Right lung (tissue), 2 donors: ENCODE measurements at regions not wholly inside any gene's neighbourhood (a gene's known extent, or its start where the extent isn't known, plus 50 kb on each side); places are given as distances from the start of the nearest gene placed in this dataset.
"Not testable (repeated sequence)": the region's sequence is repeated elsewhere in the genome, so short reads cannot be mapped to it uniquely, and the experiment has no call there.

Experiments used
- DNase-seq, 2 donors: peaks; one replicate each; pipeline ENCODE4 v3.0.0-alpha.2; 2013

DNA sequence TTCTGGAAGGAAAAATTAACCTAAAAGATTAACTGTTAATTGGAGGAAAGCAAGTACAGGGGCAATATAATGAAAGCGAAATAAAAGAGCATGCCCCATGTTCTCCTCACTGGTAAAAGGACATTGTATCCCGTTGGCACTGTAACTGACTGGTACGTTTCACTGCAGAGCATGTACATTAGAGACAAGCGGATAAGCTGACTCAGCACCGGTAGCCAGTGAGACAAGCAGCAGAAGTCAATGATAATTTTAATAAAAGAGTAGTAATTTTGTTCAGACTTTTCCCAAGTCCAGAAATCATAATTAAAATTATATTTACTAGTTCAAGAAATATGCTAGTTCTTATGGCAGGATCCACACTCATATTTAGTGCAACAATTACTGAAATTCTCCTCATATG, 161.5 kb upstream of the VWC2 start:
- no peak for DNase-seq

DNA sequence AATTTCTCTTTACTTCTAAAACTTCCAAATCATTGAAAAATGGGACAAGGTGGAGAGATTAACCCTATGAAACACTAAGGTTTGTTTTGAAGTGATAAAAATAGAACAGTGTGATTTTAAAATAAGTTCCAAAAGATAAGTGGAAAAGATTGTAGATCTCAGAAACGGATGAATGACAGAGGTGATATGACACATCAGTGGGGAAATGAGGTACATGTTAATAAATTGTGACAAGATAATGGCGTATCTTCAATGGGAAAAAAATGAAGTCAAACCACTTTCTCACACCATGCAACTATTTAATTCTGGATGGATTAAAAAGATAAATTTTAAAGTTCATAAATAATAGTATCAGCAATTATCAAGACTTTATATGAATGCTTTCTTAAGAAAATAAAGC, 159.7 kb upstream of the VWC2 start:
- DNase-seq: no peak

- not testable (repeated sequence) for DNase-seq
These were observed 158.5 kb upstream of the VWC2 start for GRCh38 chr7:49614974-49615373.

- no peak for DNase-seq
These were observed 155.4 kb upstream of the VWC2 start for GRCh38 chr7:49618028-49618427.

DNA sequence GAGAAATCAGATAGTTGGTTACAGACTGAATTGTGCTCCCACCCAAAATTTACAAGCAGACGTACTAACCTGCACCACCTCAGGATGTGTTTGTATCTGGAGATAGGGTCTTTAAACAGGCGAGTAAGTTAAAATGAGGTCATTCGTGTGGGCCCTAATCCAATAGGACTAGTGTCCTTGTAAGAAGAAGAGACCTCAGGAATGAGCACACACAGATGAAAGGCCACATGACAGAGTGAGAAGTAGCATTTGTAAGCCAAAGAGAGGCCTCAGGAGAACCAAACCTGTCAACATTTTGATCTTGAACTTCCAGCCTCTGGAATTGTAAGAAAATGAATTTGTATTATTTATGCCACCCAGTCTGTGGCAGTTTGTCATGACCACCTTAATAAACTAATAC, 149.5 kb upstream of the VWC2 start:
- DNase-seq: no peak

- DNase-seq: no peak
These were observed 148.8 kb upstream of the VWC2 start for GRCh38 chr7:49624611-49625010.

DNA sequence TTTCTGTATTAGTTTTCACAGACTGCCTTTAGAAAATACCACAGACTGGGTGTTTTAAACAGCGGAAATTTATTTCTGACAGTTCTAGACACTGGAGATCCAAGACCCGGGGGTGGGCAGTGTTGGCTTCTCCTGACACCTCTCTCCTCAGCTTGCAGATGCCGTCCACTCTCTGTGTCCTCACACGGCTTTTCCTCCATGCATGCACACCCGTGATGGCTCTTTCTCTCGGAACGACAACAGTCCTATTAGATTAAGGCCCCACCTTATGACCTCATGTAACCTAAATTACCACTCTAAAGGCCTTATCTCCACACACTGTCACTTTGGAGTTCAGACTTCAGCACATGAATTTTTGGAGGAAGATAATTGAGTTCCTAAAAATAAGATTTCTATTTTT, 142.9 kb upstream of the VWC2 start:
- DNase-seq: no peak

GRCh38 chr7:49631071-49631815, 142.2 kb upstream of the VWC2 start:
- DNase-seq: no peak

- DNase-seq: no peak
These were observed 141.5 kb upstream of the VWC2 start for GRCh38 chr7:49631960-49632359.

GRCh38 chr7:49635800-49636199, 137.6 kb upstream of the VWC2 start:
- no peak for DNase-seq

DNA sequence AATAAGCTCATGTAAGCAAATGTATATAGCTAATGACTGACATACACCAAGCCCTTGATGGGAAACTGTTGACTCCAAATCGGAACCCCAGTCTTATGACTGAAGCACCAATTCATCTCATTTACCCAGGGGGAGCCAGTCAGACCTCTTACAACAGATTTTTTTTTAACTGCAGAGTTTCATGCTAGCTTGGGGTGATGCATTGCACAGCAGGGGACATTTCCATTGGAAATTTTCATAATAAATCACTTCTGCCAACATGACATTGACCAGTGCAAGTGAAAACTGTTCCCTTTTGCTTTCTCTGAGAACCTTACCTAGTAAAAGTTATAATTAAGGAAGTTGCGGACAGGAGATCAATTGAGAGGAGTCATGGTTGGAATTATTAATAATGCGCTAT, 137.0 kb upstream of the VWC2 start:
- no peak for DNase-seq

DNA sequence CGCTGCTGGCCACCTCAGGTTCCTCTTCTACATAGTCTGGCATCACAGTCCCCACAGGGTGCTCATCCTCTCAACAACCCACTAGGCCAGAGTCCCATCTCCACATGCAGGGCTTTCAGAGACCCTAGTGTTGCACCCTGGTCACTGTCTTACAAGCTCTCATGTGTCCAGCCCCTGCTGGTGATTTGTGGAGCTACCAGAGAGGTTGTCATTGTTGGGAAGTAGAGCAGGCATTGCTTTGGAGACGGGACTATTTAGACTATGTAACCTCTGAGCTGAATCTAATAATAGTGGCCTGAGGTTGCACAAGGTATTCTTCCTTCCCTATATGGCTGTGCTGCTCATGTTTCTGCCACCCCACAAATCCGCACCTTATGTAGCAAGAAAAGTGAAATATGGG, 135.3 kb upstream of the VWC2 start:
- no peak for DNase-seq

- DNase-seq: no peak
These were observed 134.3 kb upstream of the VWC2 start for GRCh38 chr7:49639068-49639593.

- DNase-seq: no peak
These were observed 133.6 kb upstream of the VWC2 start for GRCh38 chr7:49639808-49640207.

- DNase-seq: no peak
These were observed 130.1 kb upstream of the VWC2 start for GRCh38 chr7:49643321-49643720.

DNA sequence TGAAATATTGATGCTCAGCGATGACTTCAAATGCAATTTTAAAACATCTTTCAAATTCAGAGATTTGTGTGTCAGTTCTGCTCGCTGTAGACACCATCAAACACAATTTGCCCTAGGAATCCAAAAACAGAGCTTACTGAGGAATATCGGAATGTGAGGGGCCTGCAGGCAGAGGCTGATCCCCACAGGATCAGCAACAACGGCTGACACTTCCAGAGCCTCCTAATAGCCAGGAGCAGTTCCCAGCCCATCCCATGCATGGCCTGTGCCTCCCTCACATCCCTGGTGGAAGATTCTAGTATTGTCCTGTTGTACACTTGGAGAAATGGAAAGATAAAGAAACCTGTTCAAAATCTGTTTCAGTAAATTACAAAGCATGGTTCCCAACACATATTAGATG, 129.7 kb upstream of the VWC2 start:
- no peak for DNase-seq

DNA sequence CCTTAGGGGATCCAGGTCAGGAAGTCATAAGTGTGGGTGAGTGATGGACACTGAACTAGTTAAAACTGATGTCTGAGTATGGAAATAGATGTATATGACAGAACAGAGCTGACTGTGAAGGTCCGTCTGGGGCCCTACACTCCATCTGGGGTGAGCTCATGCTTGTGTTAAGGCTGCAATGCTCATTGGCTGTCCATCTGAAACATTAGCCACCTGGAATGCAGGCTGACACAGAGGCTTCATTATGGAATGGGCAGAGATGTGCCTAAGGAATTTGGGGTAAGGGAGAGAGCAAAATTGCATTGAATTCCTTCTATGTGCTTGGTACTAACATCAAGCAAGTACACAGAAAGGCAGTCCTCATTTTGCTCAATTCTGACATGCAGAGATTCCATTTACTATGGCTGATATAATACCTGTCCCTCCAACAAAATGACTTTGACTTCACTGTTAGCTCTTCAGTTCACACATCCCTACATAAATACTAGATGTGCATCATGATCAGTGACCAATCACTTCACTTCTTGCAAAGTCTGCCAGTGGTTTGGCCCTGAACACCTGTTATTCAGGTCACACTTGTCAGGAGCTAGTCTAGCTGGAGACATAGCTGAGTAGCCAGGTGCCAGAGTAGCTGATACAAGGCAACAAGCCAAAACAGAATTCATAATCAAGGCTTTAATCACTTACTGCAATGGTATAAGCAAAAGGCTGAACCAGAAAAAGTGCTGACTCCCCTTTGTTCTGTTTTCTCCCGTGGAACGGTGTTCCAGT, 128.9 kb upstream of the VWC2 start:
- DNase-seq: no peak

DNA sequence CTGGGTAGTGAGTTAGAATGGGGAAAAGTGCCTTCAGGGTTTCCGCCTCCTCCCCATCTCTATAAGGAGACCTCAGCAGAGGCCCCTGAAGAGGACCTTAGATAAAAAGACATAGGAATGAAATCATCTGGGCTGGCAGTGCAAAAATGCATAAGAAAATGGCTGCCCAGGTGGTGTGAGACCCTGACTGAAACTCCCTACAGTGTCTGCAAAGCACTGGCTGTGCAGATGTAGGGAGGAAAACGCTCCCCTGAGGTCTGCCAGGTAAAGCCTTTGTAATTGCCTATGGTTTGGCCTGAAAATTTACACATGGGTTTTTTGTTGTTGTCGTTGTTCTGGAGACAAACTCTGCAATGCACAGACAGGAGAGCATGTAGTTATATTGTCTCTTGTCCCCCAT, 128.1 kb upstream of the VWC2 start:
- no peak for DNase-seq

DNA sequence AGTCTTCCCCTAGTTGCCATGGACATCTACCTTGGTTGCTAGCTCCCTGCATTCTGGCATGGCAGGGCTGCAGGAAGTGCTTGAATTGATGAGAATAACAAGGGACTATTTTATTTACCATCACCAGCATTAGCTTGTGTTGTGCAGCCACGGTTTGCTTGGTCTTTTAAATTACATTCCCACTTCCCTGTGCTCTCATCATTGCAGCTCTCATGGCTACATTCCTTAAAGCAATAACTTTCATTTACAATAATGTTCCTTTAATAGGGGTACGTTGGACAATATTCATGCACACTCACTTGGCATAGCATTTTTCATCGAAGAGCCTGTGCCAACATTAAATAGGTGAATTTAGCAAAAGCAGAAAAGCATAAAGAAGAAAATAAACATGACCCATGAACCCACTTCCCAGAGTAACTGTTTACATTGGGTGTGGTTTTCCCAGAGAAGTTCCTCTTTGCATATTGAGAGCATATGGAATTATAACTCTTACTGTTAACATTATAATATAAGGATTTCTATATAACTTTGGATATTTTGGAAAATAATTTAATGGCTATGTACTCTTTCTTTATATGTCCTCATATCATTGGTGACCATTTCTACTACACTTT, 113.2 kb upstream of the VWC2 start:
- DNase-seq: no peak

DNA sequence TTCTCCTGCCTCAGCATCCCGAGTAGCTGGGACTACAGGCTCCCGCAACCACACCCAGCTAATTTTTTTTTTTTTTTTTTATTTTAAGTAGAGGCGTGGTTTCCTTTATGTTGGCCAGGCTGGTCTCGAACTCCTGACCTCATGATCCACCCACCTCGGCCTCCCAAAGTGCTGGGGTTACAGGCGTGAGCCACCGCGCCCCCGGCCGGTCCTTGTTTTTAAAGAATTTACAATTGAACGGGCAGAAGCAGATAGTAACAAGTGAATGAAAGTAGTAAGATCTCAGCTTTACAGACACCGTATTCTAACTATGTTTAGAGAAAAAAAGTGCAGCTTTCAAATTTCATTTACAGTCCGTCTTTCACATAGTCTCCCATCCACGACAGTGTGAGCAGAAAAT, 112.5 kb upstream of the VWC2 start:
- DNase-seq: no peak

- DNase-seq: not testable (repeated sequence)
These were observed 107.5 kb upstream of the VWC2 start for GRCh38 chr7:49665963-49666362.

DNA sequence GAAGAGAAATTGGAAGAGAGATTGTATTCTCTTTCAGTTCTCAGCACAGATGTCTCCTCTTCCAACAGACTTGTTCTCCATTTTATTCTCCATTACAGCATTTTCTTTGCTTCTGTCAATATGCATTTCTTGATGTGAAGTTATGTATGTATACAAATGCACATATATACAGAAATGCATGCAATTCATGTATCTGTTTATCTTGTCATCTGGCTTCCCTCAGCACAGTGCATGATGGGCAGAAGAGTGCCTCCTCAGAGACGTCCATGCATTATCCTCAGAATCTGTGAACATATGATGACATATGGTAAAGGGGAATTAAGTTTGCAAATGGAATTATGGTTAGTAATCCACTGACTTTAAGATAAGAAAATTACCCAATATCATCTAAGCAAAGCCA, 106.7 kb upstream of the VWC2 start:
- no peak for DNase-seq

DNA sequence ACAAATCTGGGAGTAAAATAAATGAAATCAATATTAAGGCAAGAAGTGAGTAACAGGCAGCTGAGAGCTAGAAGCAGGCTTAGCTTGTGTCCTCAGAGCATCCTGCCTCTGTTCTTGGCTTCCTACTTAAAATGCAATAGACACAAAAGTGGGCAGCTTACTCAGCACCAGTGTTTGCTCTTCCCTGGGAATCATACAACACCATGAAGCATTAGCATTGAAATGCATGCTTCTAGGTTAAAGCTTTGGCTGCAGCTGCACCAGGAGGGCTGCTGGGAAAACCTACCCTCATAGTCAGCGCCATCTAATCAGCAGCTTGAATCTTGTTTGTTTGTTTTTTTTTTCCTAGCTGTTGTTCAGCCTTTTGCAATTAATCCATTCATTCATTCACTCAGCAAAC, 104.2 kb upstream of the VWC2 start:
- no peak for DNase-seq
